ENCODE measurements at regions not wholly inside any gene's neighbourhood (a gene's known extent, or its start where the extent isn't known, plus 50 kb on each side); places are given as distances from the start of the nearest gene placed in this dataset.

- no TSS peak for BruUV-seq (replicated peaks)
- H3K36me3 ChIP-seq (replicated peaks in 1 of 2; ENCODE audit: control insufficient read depth in 1 of 2, insufficient read depth in 2 of 2, low read length in 2 of 2) = no peaks in the 10 kb centered on the region
- no peak overlapping the region for H3K9ac ChIP-seq (ENCODE audit: insufficient read depth, low read depth, low read length)
- H3K27me3 ChIP-seq (ENCODE audit: control insufficient read depth in 1 of 2, insufficient read depth in 2 of 2, low read length in 2 of 2) = no peaks in the 10 kb centered on the region
- in situ Hi-C loops (cut with HindIII; ENCODE audit: extremely low pct_ligation_motif_present, low pct_unique_long_range_greater_than_20kb) (no loop called here), intact Hi-C loops (cut with micrococcal nuclease; ENCODE audit: unreplicated experiment) (no loop called here)
- TF ChIP-seq ZNF430 (CRISPR knock-in tag; IDR thresholded peaks at IDR 0.05) (no peak), RXRA (CRISPR knock-in tag; IDR thresholded peaks at IDR 0.05) (no peak), ADNP (CRISPR knock-in tag; IDR thresholded peaks at IDR 0.05) (no peak), TSC22D2 (CRISPR knock-in tag; IDR thresholded peaks at IDR 0.05; ENCODE audit: borderline replicate concordance) (no peak), ZNF576 (CRISPR knock-in tag; IDR thresholded peaks at IDR 0.05) (no peak), PTBP1 (IDR thresholded peaks at IDR 0.05; ENCODE audit: low read depth, low read length, poor library complexity, severe bottlenecking) (no peak), ZNF563 (CRISPR knock-in tag; IDR thresholded peaks at IDR 0.05) (no peak), EHMT2 (IDR thresholded peaks at IDR 0.05; ENCODE audit: borderline replicate concordance, low read depth, low read length) (no peak), JUNB (CRISPR knock-in tag; IDR thresholded peaks at IDR 0.05; ENCODE audit: borderline replicate concordance) (no peak), BHLHE40 (IDR thresholded peaks at IDR 0.05; ENCODE audit: low read length) (no peak), ZNF607 (CRISPR knock-in tag; IDR thresholded peaks at IDR 0.05; ENCODE audit: borderline replicate concordance) (no peak)
- CTCF ChIA-PET (ENCODE audit: low intra/inter-chr PET ratio, low total read pairs) = no interaction called here
- H3K4me2 ChIP-seq (ENCODE audit: low read depth, low read length) = no peak overlapping the region
- FAIRE-seq (no peak), DNase-seq (ENCODE audit: low spot score) (no peak), ATAC-seq (no peak)
- 0% methylated on average over 1 of the region's 1 CpG for WGBS (ENCODE audit: low lambda C conversion rate)
- H3K79me2 ChIP-seq (ENCODE audit: insufficient read depth, low read length) = no peaks in the 10 kb centered on the region
- H3K27ac ChIP-seq (ENCODE audit: extremely low read length, insufficient read depth, low read length) = no peak overlapping the region
- no peak overlapping the region for H3K4me3 ChIP-seq (replicated peaks in 1 of 3; ENCODE audit: insufficient read depth in 1 of 3, low read depth in 2 of 3, low read length in 3 of 3)
- POLR2A ChIA-PET = no interaction called here
- no peak overlapping the region for H2AFZ ChIP-seq (ENCODE audit: low read length)
- H3K4me1 ChIP-seq (ENCODE audit: insufficient read depth, low read length) = no peaks in the 10 kb centered on the region
- no peaks in the 10 kb centered on the region for H4K20me1 ChIP-seq (ENCODE audit: insufficient read depth, low read length)
- no peaks in the 10 kb centered on the region for H3K9me3 ChIP-seq (ENCODE audit: low read length)
Observed at GRCh38 chr10:64344211-64344610, 823.0 kb downstream of the REEP3 start.

GRCh38 chr10:64345856-64346255 lies 824.7 kb downstream of the REEP3 start:
- H3K79me2 ChIP-seq (ENCODE audit: insufficient read depth, low read length) = no peaks in the 10 kb centered on the region
- DNase-seq (ENCODE audit: low spot score) (no peak), FAIRE-seq (no peak), ATAC-seq (no peak)
- intact Hi-C loops (cut with micrococcal nuclease; ENCODE audit: unreplicated experiment) = no loop called here
- in situ Hi-C loops (cut with HindIII; ENCODE audit: extremely low pct_ligation_motif_present, low pct_unique_long_range_greater_than_20kb) = no loop called here
- no peak overlapping the region for H3K27ac ChIP-seq (ENCODE audit: extremely low read length, insufficient read depth, low read length)
- ChIA-PET POLR2A (no interaction called here), CTCF (ENCODE audit: low intra/inter-chr PET ratio, low total read pairs) (no interaction called here)
- H3K27me3 ChIP-seq (ENCODE audit: control insufficient read depth in 1 of 2, insufficient read depth in 2 of 2, low read length in 2 of 2) = no peaks in the 10 kb centered on the region
- no peak overlapping the region for H3K9ac ChIP-seq (ENCODE audit: insufficient read depth, low read depth, low read length)
- no TSS peak for BruUV-seq (replicated peaks)
- no peak overlapping the region for H3K4me2 ChIP-seq (ENCODE audit: low read depth, low read length)
- H3K4me3 ChIP-seq (replicated peaks in 1 of 3; ENCODE audit: insufficient read depth in 1 of 3, low read depth in 2 of 3, low read length in 3 of 3) = no peak overlapping the region
- H3K9me3 ChIP-seq (ENCODE audit: low read length) = no peaks in the 10 kb centered on the region
- no peak overlapping the region for H2AFZ ChIP-seq (ENCODE audit: low read length)
- H3K4me1 ChIP-seq (ENCODE audit: insufficient read depth, low read length) = no peaks in the 10 kb centered on the region
- H4K20me1 ChIP-seq (ENCODE audit: insufficient read depth, low read length) = no peaks in the 10 kb centered on the region
- no peaks in the 10 kb centered on the region for H3K36me3 ChIP-seq (replicated peaks in 1 of 2; ENCODE audit: control insufficient read depth in 1 of 2, insufficient read depth in 2 of 2, low read length in 2 of 2)
- TF ChIP-seq SRF (IDR thresholded peaks at IDR 0.05; ENCODE audit: low read depth, low read length) = no peak
- no peak for TF ChIP-seq SETDB1 (CRISPR knock-in tag; IDR thresholded peaks at IDR 0.05; ENCODE audit: borderline replicate concordance)
- no peak for TF ChIP-seq TIGD3 (CRISPR knock-in tag; IDR thresholded peaks at IDR 0.05; ENCODE audit: borderline replicate concordance)
- TF ChIP-seq TBP (CRISPR knock-in tag; IDR thresholded peaks at IDR 0.05) = no peak
- TF ChIP-seq, protein P1, sequence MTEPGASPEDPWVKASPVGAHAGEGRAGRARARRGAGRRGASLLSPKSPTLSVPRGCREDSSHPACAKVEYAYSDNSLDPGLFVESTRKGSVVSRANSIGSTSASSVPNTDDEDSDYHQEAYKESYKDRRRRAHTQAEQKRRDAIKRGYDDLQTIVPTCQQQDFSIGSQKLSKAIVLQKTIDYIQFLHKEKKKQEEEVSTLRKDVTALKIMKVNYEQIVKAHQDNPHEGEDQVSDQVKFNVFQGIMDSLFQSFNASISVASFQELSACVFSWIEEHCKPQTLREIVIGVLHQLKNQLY (CRISPR knock-in tag; IDR thresholded peaks at IDR 0.05) = no peak
- TF ChIP-seq ZNF512 (CRISPR knock-in tag; IDR thresholded peaks at IDR 0.05) = no peak
- no peak for TF ChIP-seq ZNF251 (CRISPR knock-in tag; IDR thresholded peaks at IDR 0.05)

Data from HepG2 (cell line).